Embryonic facial prominence (tissue), 1 donor: ENCODE measurements at regions not wholly inside any gene's neighbourhood (a gene's known extent, or its start where the extent isn't known, plus 50 kb on each side); places are given as distances from the start of the nearest gene placed in this dataset.

Experiments used
- DNase-seq: peaks from one replicate; pipeline ENCODE4 v3.0.0-alpha.2; 2016; ENCODE audit errors: extremely low spot score

GRCh38 chr16:64654178-64654577, 467.7 kb downstream of the CDH11 start:
- DNase-seq: no peak

DNA sequence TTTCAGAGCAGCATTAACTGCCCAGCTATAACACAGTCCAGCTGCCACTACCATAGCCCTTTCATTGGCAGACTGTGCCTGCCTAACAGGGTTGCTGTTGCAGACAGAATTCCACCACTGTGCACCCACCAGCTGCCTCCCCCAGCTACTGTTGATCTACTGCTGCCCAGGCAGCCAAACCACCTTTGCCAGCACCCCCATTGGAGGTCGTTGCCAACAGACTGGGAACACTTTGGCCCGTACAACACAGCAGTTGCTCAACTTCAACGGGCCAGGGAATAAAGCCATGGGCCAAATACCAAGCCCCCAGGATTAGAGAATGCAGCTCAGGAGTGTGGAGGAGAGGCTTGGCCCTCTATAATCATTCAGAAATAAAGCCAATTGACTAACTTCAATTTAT, 473.6 kb downstream of the CDH11 start:
- DNase-seq: no peak

- DNase-seq: no peak
Observed at GRCh38 chr16:64641343-64641742, 480.5 kb downstream of the CDH11 start.

GRCh38 chr16:64638766-64639165, 483.1 kb downstream of the CDH11 start:
- DNase-seq: no peak

GRCh38 chr16:64629622-64630021, 492.2 kb downstream of the CDH11 start:
- DNase-seq: no peak

GRCh38 chr16:64627781-64628180, 494.1 kb downstream of the CDH11 start:
- no peak for DNase-seq

DNA sequence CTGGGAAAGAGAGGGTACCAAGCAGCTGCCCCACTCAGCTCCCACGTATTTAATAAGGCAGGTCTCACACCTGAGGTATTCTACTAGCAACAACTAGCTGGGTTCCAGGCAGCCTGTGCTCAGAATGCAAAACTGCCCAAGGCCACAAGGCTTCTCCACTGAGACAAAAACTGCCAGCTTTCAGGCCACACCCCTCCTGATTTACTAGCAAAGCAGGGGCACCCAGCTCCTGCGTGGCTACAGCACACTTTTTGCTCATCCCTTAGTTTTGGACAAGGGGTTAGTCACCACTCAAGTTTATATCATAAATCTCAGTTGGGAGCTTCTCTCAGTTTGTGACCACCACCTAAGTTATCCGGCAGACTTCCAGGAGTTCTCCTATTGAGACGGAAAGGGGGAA, 494.6 kb downstream of the CDH11 start:
- DNase-seq: no peak

DNA sequence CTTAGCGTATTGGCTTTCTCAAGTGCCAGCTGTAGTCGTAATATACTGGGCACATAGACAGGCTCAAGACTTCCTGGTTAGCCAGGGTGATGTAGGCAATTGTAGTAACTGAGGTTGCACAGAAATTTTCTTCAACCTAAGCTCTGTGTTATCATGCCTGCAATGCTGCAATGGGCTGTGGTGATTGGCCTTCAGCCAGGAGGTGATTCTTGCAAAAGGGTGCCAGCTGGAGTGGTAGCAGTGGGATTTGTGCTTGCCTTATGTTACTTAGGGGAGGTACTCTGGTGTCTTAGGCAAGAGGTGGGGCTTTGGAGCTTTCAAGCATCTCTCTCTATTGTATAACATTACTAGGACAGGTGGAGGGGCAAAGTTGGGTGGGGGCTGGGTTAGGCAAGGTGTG, 495.1 kb downstream of the CDH11 start:
- no peak for DNase-seq

DNA sequence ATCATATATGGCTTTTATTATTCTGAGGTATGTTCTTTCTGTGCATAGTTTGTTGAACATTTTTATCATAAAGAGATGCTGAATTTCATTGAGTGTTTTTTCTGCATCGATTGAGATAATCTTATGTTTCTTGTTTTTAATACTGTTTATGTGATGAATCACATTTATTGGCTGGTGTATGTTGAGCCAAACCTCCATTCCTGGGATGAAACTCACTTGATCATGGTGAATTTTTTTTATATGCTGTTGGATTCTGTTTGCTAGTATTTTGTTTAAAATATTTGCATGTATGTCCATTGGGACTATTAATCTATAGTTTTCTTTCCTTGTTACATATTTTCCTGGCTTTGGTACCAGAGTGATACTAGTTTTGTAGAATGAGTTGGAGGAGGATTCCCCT, 500.2 kb downstream of the CDH11 start:
- DNase-seq: no peak

- DNase-seq: no peak
Observed at GRCh38 chr16:64617836-64618476, 503.9 kb downstream of the CDH11 start.

DNA sequence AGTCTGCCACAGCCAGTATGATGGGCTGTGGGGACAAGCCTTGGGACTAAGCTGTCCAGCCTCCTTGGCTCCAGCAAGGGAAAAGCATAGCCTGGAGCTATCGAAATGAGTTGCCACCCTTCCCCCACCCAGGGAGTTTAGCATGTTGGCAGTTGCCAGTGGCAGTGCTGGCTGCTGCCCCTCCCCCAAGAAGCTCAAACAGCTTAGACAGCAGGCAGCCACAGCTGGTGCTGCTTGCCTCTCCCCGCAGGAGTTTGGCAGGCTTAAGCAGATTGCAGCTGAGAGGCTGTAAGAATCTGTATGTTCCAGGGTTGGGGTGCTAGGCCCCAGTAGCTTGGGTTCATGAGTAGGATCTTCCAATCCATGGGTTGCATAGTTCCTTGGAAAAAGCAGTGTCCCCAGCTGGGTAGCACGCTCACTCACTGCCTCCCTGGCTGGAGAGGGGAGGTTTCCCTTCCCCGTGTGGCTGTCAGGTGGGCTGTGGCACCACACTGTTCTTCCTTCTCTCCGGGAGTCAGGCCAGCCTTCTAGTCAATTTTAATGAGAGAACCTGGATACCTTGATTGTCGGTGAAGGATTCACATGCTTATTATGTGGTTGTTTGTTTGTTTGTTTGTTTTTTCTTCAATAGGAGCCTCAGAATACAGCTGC, 506.1 kb downstream of the CDH11 start:
- no peak for DNase-seq

GRCh38 chr16:64596196-64596595, 525.7 kb downstream of the CDH11 start:
- no peak for DNase-seq

DNA sequence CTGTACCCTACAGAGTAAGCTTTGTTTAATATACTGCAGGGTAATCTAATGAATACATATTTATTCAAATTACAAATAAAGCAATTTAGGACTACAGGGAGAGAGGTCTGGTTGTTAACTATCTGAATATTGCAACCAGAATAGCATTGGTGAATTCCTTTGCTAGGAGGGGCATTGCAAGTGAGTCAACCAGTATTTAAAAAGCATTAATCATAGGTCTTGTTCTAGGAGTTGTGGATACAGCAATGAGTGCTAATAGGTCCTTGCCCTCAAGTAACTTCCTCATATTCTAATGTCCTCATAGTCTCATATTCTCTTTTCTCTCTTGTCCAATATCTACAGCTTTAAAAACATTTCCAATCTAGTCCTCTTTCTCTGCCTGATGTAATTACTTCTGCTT, 531.4 kb downstream of the CDH11 start:
- DNase-seq: no peak

DNA sequence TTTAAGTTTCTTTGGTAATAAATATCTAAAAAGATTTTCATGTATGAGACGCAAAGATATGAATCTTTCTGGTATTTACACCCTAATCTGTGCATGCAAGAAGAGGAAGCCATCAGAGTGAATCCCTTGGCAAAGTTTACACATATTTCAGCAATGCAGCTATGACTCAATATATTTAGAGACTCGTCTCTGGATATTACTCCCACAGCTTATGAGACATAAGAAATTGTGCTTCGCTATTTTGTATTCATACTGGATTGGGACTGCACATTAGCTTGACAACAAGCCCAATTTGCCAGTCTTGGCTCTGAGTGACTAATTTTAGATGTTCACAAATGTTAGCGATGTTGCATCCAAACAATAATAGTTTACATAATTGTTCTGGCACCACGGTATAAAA, 532.0 kb downstream of the CDH11 start:
- no peak for DNase-seq

DNA sequence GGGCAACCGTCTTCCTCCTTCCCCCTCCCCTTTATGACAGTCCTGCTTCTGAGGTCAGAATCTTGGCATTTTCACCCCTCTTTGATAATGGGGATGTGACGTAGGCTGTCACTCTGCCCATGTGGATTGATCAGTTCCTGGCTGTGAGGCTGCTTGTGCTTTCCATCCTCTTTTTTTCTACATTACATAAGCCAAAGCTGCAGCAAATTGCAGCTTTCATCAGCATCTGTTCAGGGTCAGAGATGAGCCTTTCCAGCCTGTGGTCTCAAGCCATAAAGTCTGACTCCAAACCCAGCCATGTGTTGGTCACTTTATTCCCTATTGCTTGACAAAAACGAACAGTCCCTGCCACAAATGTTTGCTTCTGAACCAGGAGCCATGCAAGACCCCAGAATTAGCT, 535.1 kb downstream of the CDH11 start:
- no peak for DNase-seq

GRCh38 chr16:64585367-64585766, 536.5 kb downstream of the CDH11 start:
- no peak for DNase-seq

GRCh38 chr16:64580558-64580957, 541.3 kb downstream of the CDH11 start:
- DNase-seq: no peak

GRCh38 chr16:64579712-64580111, 542.2 kb downstream of the CDH11 start:
- DNase-seq: no peak

GRCh38 chr16:64545768-64546167, 576.1 kb downstream of the CDH11 start:
- no peak for DNase-seq

GRCh38 chr16:64544859-64545258, 577.0 kb downstream of the CDH11 start:
- DNase-seq: no peak

GRCh38 chr16:64543441-64543840, 578.4 kb downstream of the CDH11 start:
- DNase-seq: peak; percentile 22

DNA sequence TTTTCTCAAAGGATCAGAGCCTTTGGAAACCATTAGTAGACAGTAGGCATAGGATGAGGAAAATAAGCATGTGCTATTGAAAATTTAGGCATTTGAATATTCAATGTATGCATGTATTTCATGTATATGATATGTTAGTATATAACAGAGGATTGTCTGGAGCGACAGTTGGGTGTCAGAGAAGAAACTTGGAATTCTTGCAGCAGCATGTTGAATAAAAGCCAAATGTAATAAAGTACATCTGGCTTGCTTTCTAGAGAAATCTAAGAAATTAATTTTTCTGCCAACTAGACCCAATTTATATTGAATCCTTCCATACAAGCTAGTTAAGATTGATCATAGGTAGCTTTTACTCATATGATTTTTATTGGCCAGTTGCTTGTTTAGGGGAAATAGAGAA, 578.8 kb downstream of the CDH11 start:
- DNase-seq: no peak

DNA sequence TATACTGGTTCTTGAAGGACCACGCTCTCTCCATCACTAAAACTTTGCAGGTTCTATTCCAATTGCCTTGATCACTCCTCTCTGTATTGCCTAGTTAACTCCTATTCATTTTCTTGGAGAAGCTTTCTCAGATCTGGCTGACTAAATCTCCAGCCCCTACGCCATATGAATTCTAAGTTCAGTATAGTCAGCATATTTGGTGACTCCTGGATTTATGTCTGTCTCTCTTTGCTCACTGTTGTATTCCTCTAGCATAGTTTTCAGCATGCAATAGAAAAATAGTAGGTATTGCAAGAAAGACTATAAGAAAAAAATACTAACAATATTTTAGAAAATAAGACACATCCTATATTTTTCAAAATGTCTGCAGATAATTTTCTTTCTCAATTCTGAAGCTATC, 579.7 kb downstream of the CDH11 start:
- no peak for DNase-seq

DNA sequence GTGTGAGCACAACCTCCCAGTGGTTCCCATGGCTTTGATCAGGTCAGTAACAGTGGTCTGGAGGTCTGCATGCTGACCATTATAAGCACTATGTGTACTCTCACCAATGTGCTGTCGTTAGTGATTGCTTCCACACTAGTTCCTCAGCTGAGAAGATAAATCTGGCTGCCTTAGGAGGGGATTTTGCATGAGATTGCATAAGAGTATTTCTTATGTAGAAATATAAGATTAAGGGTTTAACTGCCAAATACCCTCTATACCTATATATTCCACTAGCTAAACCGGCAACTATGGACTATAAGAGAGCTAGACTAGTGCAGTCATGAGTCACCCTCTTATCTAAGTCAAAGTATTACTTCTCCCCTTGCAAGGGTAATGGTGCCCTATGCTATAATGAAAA, 580.2 kb downstream of the CDH11 start:
- DNase-seq: no peak
